NCI-H1417 (cell line): ENCODE measurements at regions not wholly inside any gene's neighbourhood (a gene's known extent, or its start where the extent isn't known, plus 50 kb on each side); places are given as distances from the start of the nearest gene placed in this dataset.

Experiments used
- DNase-seq, 3 experiments: peaks; one replicate each; lab custom pipeline; 2025; lab: John Stamatoyannopoulos, UW

- DNase-seq, result no peak
These were observed 119.3 kb upstream of the GJB6 start for GRCh38 chr13:20351281-20352022.

GRCh38 chr13:20350819-20351218, 118.7 kb upstream of the GJB6 start:
- no peak for DNase-seq

GRCh38 chr13:20350382-20350763, 118.3 kb upstream of the GJB6 start:
- DNase-seq, result no peak

GRCh38 chr13:20349564-20350381, 117.7 kb upstream of the GJB6 start:
- no peak for DNase-seq

GRCh38 chr13:20348645-20349408, 116.7 kb upstream of the GJB6 start:
- no peak for DNase-seq

GRCh38 chr13:20348018-20348417, 115.9 kb upstream of the GJB6 start:
- DNase-seq, result no peak

GRCh38 chr13:20344836-20345490, 112.8 kb upstream of the GJB6 start:
- peak in 1 of 3 experiments; percentile 1 for DNase-seq

GRCh38 chr13:20342311-20342710, 110.2 kb upstream of the GJB6 start:
- no peak for DNase-seq

- peak in 2 of 3 experiments; percentile 17 to 37 for DNase-seq
These were observed 108.6 kb upstream of the GJB6 start for GRCh38 chr13:20340759-20341171.

- no peak for DNase-seq
These were observed 108.1 kb upstream of the GJB6 start for GRCh38 chr13:20340136-20340758.

GRCh38 chr13:20337884-20338551, 105.9 kb upstream of the GJB6 start:
- no peak for DNase-seq

- no peak for DNase-seq
These were observed 104.6 kb upstream of the GJB6 start for GRCh38 chr13:20336761-20337160.

GRCh38 chr13:20334309-20334708, 102.2 kb upstream of the GJB6 start:
- DNase-seq, result no peak

- DNase-seq, result peak in 1 of 3 experiments; percentile 22
These were observed 100.4 kb upstream of the GJB6 start for GRCh38 chr13:20332361-20333096.

- peak in 2 of 3 experiments; percentile 21 to 22 for DNase-seq
These were observed 99.8 kb upstream of the GJB6 start for GRCh38 chr13:20331949-20332348.

- DNase-seq, result peak in 1 of 3 experiments; percentile 12
These were observed 99.3 kb upstream of the GJB6 start for GRCh38 chr13:20331419-20331818.

GRCh38 chr13:20326809-20327208, 94.7 kb upstream of the GJB6 start:
- DNase-seq, result no peak

GRCh38 chr13:20326276-20326675, 94.2 kb upstream of the GJB6 start:
- DNase-seq, result no peak

GRCh38 chr13:20320885-20321284, 88.8 kb upstream of the GJB6 start:
- DNase-seq, result no peak

- DNase-seq, result no peak
These were observed 81.8 kb upstream of the GJB6 start for GRCh38 chr13:20313896-20314295.
